A549 (cell line): ENCODE measurements at regions not wholly inside any gene's neighbourhood (a gene's known extent, or its start where the extent isn't known, plus 50 kb on each side); places are given as distances from the start of the nearest gene placed in this dataset.

Source experiments
- ATAC-seq, 2 experiments: fragments of 200-7000 bp in 1 of 2; fragments of >200 bp in 1 of 2; cut with Nextera tagmentation in 1 of 2; cut with Tn5 transposase in 1 of 2; 3 replicates each; pipeline versions ENCODE4 v1.8.0 to v1.9.1; 2018 to 2020; ENCODE audit warnings: mild to moderate bottlenecking in 1 of 2, moderate library complexity in 1 of 2
- CTCF ChIA-PET: fragments of 300-600 bp; sonication (Branson Sonifier 250); formaldehyde crosslinking; extraction: SDS; loops from one replicate; lab custom pipeline; 2021; ENCODE audit warnings: antibody characterized with exemption, inconsistent platforms; lab: Yijun Ruan, JAX
- POLR2A ChIA-PET: fragments of 350-600 bp; formaldehyde crosslinking; extraction: SDS; loops from one replicate; lab custom pipeline; 2021; ENCODE audit warnings: antibody characterized with exemption, inconsistent platforms; lab: Yijun Ruan, JAX
- DNase-seq, 2 experiments: peaks; one replicate each; pipeline versions ENCODE4 v3.0.0 to v3.0.0-alpha.2; 2011 to 2016; ENCODE audit warnings: low read depth in 1 of 2, low spot score in 1 of 2
- FAIRE-seq: peaks from 2 replicates; lab custom pipeline; 2011; peaks lifted over from hg19 to GRCh38; lab: Jason Lieb, UNC
- H3K27ac ChIP-seq, 2 experiments: fragments of >200 bp; sonication (Bioruptor Twin); formaldehyde crosslinking; 3 replicates each; pipeline ENCODE4 v1.5.1; 2016 to 2017
- H3K4me1 ChIP-seq: fragments of >200 bp; sonication (Bioruptor Twin); formaldehyde crosslinking; 3 replicates; pipeline ENCODE4 v1.6.1; 2016
- H3K4me2 ChIP-seq: fragments of >200 bp; sonication (Bioruptor Twin); formaldehyde crosslinking; 3 replicates; pipeline ENCODE4 v1.6.1; 2016
- H3K4me3 ChIP-seq: fragments of >200 bp; sonication (Bioruptor Twin); formaldehyde crosslinking; 3 replicates; pipeline ENCODE4 v1.5.1; 2016
- H3K9me3 ChIP-seq: fragments of >200 bp; sonication (Bioruptor Twin); formaldehyde crosslinking; 3 replicates; pipeline ENCODE4 v1.6.1; 2016
- EP300 ChIP-seq, 2 experiments: fragments of >200 bp; sonication (Bioruptor Twin); formaldehyde crosslinking; IDR thresholded peaks; 2 replicates in 1 of 2; 3 replicates in 1 of 2; pipeline ENCODE4 v1.6.1; 2016 to 2017
- FOSL2 ChIP-seq, 2 experiments: fragments of 450-650 bp in 1 of 2; fragments of >200 bp in 1 of 2; sonication (Bioruptor Twin) in 1 of 2; formaldehyde crosslinking; IDR thresholded peaks; 2 replicates each; pipeline versions ENCODE4 v1.5.0 to v1.6.1; 2016 to 2020; ENCODE audit warnings: mild to moderate bottlenecking in 1 of 2, moderate library complexity in 1 of 2
- GATA3 ChIP-seq: IDR thresholded peaks from 2 replicates; pipeline ENCODE4 v1.6.1; 2012; ENCODE audit warnings: borderline replicate concordance
- HOXB5 ChIP-seq: fragments of 250-450 bp; sonication (Bioruptor Pico); IDR thresholded peaks from 2 replicates; pipeline ENCODE4 v1.5.0; 2020; ENCODE audit warnings: mild to moderate bottlenecking, moderate library complexity
- JUN ChIP-seq, 2 experiments: fragments of >200 bp; sonication (Bioruptor Twin); formaldehyde crosslinking; IDR thresholded peaks; 2 replicates in 1 of 2; 3 replicates in 1 of 2; pipeline ENCODE4 v1.6.1; 2016 to 2017
- MAFK ChIP-seq: fragments of 450-650 bp; IDR thresholded peaks from 2 replicates; pipeline ENCODE4 v1.6.1; 2014; ENCODE audit not compliant: partially characterized antibody
- MAZ ChIP-seq: fragments of 150-350 bp; IDR thresholded peaks from 2 replicates; pipeline ENCODE4 v1.6.1; 2014; ENCODE audit warnings: antibody characterized with exemption, low read depth, low read length, borderline replicate concordance
- TP53 ChIP-seq: fragments of 250-450 bp; sonication (Bioruptor Pico); IDR thresholded peaks from 2 replicates; pipeline ENCODE4 v1.5.0; 2021; ENCODE audit warnings: mild to moderate bottlenecking, moderate library complexity
- ZNF302 ChIP-seq: fragments of 250-450 bp; sonication (Bioruptor Pico); IDR thresholded peaks from 2 replicates; pipeline ENCODE4 v1.9.0; 2021; ENCODE audit warnings: inconsistent platforms, mild to moderate bottlenecking, moderate library complexity
- ZSCAN20 ChIP-seq: fragments of 250-450 bp; sonication (Bioruptor Pico); IDR thresholded peaks from 2 replicates; pipeline ENCODE4 v1.8.0; 2022; ENCODE audit warnings: mild to moderate bottlenecking, moderate library complexity
- WGBS: methylation state at CpG from one replicate; pipeline ENCODE4 v1.1.6; 2017; ENCODE audit errors: missing lambda C conversion rate; 5-methylcytosine and 5-hydroxymethylcytosine counted together
- TF ChIP-seq, protein P1 (sequence below): fragments of 150-350 bp; IDR thresholded peaks from 2 replicates; pipeline ENCODE4 v1.6.1; 2014; ENCODE audit warnings: low read depth, mild to moderate bottlenecking, low read length
- TF ChIP-seq, protein P2 (sequence below): IDR thresholded peaks from 2 replicates; pipeline ENCODE4 v1.6.1; 2012
- TF ChIP-seq, protein P3 (sequence below): fragments of >200 bp; sonication (Bioruptor Twin); formaldehyde crosslinking; IDR thresholded peaks from 3 replicates; pipeline ENCODE4 v1.6.1; 2016
- TF ChIP-seq, protein P4 (sequence below): fragments of 250-450 bp; sonication (Bioruptor Pico); IDR thresholded peaks from 2 replicates; pipeline ENCODE4 v1.5.0; 2021; ENCODE audit warnings: mild to moderate bottlenecking, moderate library complexity, borderline replicate concordance
- TF ChIP-seq, protein P5 (sequence below): fragments of 200-600 bp; sonication (generic); IDR thresholded peaks from 2 replicates; pipeline ENCODE4 v1.6.1; 2016; ENCODE audit warnings: antibody characterized with exemption, mild to moderate bottlenecking, moderate library complexity
- TF ChIP-seq, protein P6 (sequence below): fragments of 250-450 bp; sonication (Bioruptor Pico); IDR thresholded peaks from 2 replicates; pipeline ENCODE4 v1.5.0; 2020; ENCODE audit warnings: low read depth, mild to moderate bottlenecking, moderate library complexity
- TF ChIP-seq, protein P7 (sequence below): IDR thresholded peaks from 2 replicates; pipeline ENCODE4 v1.6.1; 2012; ENCODE audit warnings: low read depth, borderline replicate concordance

DNA sequence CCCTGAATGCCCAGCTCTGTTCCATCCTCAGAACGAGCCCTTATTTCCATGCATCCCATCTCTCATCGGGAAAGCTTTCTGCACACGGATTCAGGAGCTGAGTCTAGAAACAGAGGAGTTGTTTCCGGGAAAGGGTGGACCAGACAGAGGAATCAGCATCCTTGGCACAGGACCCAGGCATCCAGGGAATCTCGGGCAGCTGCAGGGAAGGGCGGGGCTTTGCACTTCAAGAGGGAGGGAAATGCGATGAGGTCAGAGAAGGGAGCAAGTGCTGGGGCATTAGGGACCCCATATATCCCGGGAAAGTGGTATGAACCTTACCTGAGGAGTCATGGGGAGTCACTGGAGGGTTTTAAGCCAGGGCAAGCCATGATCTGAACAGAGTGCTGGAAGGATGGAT, 68.5 kb downstream of the NPTX2 start:
- no peak for ATAC-seq
- Histone ChIP-seq H3K4me1 (no peaks in the 10 kb centered on the region), H3K9me3 (peaks cover 13% of the 10 kb centered on the region; the same call in 2 of the 3 replicates), H3K4me3 (no peak overlapping the region), H3K27ac (no peak overlapping the region), H3K4me2 (no peak overlapping the region)
- POLR2A ChIA-PET = no interaction called here
- DNase-seq = no peak
- TF ChIP-seq, protein P1, sequence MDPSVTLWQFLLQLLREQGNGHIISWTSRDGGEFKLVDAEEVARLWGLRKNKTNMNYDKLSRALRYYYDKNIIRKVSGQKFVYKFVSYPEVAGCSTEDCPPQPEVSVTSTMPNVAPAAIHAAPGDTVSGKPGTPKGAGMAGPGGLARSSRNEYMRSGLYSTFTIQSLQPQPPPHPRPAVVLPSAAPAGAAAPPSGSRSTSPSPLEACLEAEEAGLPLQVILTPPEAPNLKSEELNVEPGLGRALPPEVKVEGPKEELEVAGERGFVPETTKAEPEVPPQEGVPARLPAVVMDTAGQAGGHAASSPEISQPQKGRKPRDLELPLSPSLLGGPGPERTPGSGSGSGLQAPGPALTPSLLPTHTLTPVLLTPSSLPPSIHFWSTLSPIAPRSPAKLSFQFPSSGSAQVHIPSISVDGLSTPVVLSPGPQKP = no peak
- no peak for TF ChIP-seq MAZ
- no peak for TF ChIP-seq FOSL2 (IDR thresholded peaks at IDR 0.05)
- no peak for TF ChIP-seq FOSL2 (CRISPR knock-in tag; IDR thresholded peaks at IDR 0.05)
- no peak for TF ChIP-seq ZNF302 (CRISPR knock-in tag)
- TF ChIP-seq GATA3 = no peak
- TF ChIP-seq MAFK = no peak
- TF ChIP-seq, protein P2, sequence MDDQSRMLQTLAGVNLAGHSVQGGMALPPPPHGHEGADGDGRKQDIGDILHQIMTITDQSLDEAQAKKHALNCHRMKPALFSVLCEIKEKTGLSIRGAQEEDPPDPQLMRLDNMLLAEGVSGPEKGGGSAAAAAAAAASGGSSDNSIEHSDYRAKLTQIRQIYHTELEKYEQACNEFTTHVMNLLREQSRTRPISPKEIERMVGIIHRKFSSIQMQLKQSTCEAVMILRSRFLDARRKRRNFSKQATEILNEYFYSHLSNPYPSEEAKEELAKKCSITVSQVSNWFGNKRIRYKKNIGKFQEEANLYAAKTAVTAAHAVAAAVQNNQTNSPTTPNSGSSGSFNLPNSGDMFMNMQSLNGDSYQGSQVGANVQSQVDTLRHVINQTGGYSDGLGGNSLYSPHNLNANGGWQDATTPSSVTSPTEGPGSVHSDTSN = no peak
- TF ChIP-seq TP53 (CRISPR knock-in tag) = no peak
- TF ChIP-seq, protein P3, sequence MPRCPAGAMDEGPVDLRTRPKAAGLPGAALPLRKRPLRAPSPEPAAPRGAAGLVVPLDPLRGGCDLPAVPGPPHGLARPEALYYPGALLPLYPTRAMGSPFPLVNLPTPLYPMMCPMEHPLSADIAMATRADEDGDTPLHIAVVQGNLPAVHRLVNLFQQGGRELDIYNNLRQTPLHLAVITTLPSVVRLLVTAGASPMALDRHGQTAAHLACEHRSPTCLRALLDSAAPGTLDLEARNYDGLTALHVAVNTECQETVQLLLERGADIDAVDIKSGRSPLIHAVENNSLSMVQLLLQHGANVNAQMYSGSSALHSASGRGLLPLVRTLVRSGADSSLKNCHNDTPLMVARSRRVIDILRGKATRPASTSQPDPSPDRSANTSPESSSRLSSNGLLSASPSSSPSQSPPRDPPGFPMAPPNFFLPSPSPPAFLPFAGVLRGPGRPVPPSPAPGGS = no peak
- no peak for TF ChIP-seq JUN (IDR thresholded peaks at IDR 0.05)
- no peak for TF ChIP-seq EP300 (IDR thresholded peaks at IDR 0.05)
- TF ChIP-seq, protein P4, sequence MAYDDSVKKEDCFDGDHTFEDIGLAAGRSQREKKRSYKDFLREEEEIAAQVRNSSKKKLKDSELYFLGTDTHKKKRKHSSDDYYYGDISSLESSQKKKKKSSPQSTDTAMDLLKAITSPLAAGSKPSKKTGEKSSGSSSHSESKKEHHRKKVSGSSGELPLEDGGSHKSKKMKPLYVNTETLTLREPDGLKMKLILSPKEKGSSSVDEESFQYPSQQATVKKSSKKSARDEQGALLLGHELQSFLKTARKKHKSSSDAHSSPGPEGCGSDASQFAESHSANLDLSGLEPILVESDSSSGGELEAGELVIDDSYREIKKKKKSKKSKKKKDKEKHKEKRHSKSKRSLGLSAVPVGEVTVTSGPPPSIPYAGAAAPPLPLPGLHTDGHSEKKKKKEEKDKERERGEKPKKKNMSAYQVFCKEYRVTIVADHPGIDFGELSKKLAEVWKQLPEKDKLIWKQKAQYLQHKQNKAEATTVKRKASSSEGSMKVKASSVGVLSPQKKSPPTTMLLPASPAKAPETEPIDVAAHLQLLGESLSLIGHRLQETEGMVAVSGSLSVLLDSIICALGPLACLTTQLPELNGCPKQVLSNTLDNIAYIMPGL = no peak
- no peak for TF ChIP-seq ZSCAN20 (CRISPR knock-in tag)
- TF ChIP-seq, protein P5, sequence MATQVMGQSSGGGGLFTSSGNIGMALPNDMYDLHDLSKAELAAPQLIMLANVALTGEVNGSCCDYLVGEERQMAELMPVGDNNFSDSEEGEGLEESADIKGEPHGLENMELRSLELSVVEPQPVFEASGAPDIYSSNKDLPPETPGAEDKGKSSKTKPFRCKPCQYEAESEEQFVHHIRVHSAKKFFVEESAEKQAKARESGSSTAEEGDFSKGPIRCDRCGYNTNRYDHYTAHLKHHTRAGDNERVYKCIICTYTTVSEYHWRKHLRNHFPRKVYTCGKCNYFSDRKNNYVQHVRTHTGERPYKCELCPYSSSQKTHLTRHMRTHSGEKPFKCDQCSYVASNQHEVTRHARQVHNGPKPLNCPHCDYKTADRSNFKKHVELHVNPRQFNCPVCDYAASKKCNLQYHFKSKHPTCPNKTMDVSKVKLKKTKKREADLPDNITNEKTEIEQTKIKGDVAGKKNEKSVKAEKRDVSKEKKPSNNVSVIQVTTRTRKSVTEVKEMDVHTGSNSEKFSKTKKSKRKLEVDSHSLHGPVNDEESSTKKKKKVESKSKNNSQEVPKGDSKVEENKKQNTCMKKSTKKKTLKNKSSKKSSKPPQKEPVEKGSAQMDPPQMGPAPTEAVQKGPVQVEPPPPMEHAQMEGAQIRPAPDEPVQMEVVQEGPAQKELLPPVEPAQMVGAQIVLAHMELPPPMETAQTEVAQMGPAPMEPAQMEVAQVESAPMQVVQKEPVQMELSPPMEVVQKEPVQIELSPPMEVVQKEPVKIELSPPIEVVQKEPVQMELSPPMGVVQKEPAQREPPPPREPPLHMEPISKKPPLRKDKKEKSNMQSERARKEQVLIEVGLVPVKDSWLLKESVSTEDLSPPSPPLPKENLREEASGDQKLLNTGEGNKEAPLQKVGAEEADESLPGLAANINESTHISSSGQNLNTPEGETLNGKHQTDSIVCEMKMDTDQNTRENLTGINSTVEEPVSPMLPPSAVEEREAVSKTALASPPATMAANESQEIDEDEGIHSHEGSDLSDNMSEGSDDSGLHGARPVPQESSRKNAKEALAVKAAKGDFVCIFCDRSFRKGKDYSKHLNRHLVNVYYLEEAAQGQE = no peak
- TF ChIP-seq HOXB5 = no peak
- TF ChIP-seq, protein P6, sequence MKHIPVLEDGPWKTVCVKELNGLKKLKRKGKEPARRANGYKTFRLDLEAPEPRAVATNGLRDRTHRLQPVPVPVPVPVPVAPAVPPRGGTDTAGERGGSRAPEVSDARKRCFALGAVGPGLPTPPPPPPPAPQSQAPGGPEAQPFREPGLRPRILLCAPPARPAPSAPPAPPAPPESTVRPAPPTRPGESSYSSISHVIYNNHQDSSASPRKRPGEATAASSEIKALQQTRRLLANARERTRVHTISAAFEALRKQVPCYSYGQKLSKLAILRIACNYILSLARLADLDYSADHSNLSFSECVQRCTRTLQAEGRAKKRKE (CRISPR knock-in tag) = no peak
- TF ChIP-seq, protein P7, sequence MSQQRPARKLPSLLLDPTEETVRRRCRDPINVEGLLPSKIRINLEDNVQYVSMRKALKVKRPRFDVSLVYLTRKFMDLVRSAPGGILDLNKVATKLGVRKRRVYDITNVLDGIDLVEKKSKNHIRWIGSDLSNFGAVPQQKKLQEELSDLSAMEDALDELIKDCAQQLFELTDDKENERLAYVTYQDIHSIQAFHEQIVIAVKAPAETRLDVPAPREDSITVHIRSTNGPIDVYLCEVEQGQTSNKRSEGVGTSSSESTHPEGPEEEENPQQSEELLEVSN = no peak
- WGBS = 30% methylated on average over 8 of the region's 8 CpGs
- FAIRE-seq = no peak
- CTCF ChIA-PET = interaction anchor here (0.9 kb wide), 1 partner anchor 229 kb away, joined by 3 read pairs; no protein-coding TSS in a partner anchor
